PC-3 (cell line): ENCODE measurements at regions not wholly inside any gene's neighbourhood (a gene's known extent, or its start where the extent isn't known, plus 50 kb on each side); places are given as distances from the start of the nearest gene placed in this dataset.

ENCODE experiments used
- ATAC-seq: fragments of 200-7000 bp; cut with Tn5 transposase; 2 replicates; pipeline ENCODE4 v1.9.1; 2020; ENCODE audit warnings: mild to moderate bottlenecking, moderate library complexity
- BruUV-seq: library from RNA; stranded (reverse); fragments of 400-500 nt; replicated peaks from 2 replicates; lab custom pipeline; 2021; lab: Mats Ljungman, UMichigan
- CTCF ChIA-PET: fragments of 300-600 bp; sonication (Branson Sonifier 250); formaldehyde crosslinking; loops from one replicate; lab custom pipeline; 2022; ENCODE audit warnings: antibody characterized with exemption; lab: Charles Lee
- POLR2A ChIA-PET: fragments of 300-600 bp; sonication (Branson Sonifier 250); formaldehyde crosslinking; loops from one replicate; lab custom pipeline; 2022; ENCODE audit warnings: antibody characterized with exemption; ENCODE audit not compliant: unreplicated experiment; lab: Charles Lee
- DNase-seq: peaks from one replicate; pipeline ENCODE4 v3.0.0-alpha.2; 2015
- H2AFZ ChIP-seq: fragments of 300-600 bp; sonication (generic); 2 replicates; pipeline ENCODE4 v1.6.0; 2016; ENCODE audit warnings: antibody characterized with exemption, low read length
- H3F3A ChIP-seq: fragments of 300-600 bp; sonication (generic); one replicate; pipeline ENCODE4 v1.6.0; 2017; ENCODE audit warnings: antibody characterized with exemption, low read length, control low read depth, mild to moderate bottlenecking; ENCODE audit not compliant: unreplicated experiment
- H3K27ac ChIP-seq: fragments of 300-600 bp; sonication (generic); 2 replicates; pipeline ENCODE4 v1.5.1; 2016; ENCODE audit warnings: mild to moderate bottlenecking, low read length
- H3K27me3 ChIP-seq: fragments of 300-600 bp; sonication (generic); 2 replicates; pipeline ENCODE4 v1.6.1; 2016; ENCODE audit warnings: low read length, mixed read lengths
- H3K36me3 ChIP-seq: fragments of 300-600 bp; sonication (generic); 2 replicates; pipeline ENCODE4 v1.6.1; 2016; ENCODE audit warnings: low read depth, mixed run types, low read length, mixed read lengths
- H3K4me1 ChIP-seq: fragments of 300-600 bp; sonication (generic); 2 replicates; pipeline ENCODE4 v1.5.1; 2016; ENCODE audit warnings: low read length; ENCODE audit not compliant: insufficient read depth
- H3K4me2 ChIP-seq: fragments of 300-600 bp; sonication (generic); 2 replicates; pipeline ENCODE4 v1.6.0; 2016; ENCODE audit warnings: low read length
- H3K4me3 ChIP-seq: fragments of 300-600 bp; sonication (generic); 2 replicates; pipeline ENCODE4 v1.5.1; 2016; ENCODE audit warnings: mild to moderate bottlenecking, low read length, mixed read lengths
- H3K79me2 ChIP-seq: fragments of 300-600 bp; sonication (generic); 2 replicates; pipeline ENCODE4 v1.6.1; 2017; ENCODE audit warnings: low read length, mixed read lengths
- H3K9ac ChIP-seq: fragments of 300-600 bp; sonication (generic); 2 replicates; pipeline ENCODE4 v1.6.0; 2016; ENCODE audit warnings: mild to moderate bottlenecking, low read length
- H3K9me2 ChIP-seq: fragments of 300-600 bp; sonication (generic); replicated peaks from 2 replicates; pipeline ENCODE4 v1.6.1; 2016; ENCODE audit warnings: mixed run types, low read length, mixed read lengths
- H3K9me3 ChIP-seq: fragments of 300-600 bp; sonication (generic); 2 replicates; pipeline ENCODE4 v1.6.1; 2016; ENCODE audit warnings: low read length, mixed read lengths
- H4K20me1 ChIP-seq: fragments of 300-600 bp; sonication (generic); 2 replicates; pipeline ENCODE4 v1.6.1; 2016; ENCODE audit warnings: low read length, mixed read lengths
- CTCF ChIP-seq: fragments of 300-600 bp; sonication (generic); conservative IDR thresholded peaks from 2 replicates; pipeline ENCODE4 v1.5.1; 2017; ENCODE audit warnings: antibody characterized with exemption, low read depth, mild to moderate bottlenecking, low read length
- EZH2 ChIP-seq: fragments of 300-600 bp; sonication (generic); IDR thresholded peaks from one replicate; pipeline ENCODE4 v1.6.1; 2017; ENCODE audit warnings: antibody characterized with exemption, mild to moderate bottlenecking, low read length; ENCODE audit not compliant: unreplicated experiment
- EZH2phosphoT487 ChIP-seq: fragments of 300-600 bp; sonication (generic); IDR thresholded peaks from 2 replicates; pipeline ENCODE4 v1.6.1; 2018; ENCODE audit warnings: mild to moderate bottlenecking, antibody characterized with exemption, low read length, borderline replicate concordance
- intact Hi-C: fragments of 100-400 bp; cut with micrococcal nuclease; formaldehyde crosslinking; loops from 2 replicates; pipeline ENCODE4 v1.9.0; 2023

- H3K9ac ChIP-seq: no peak overlapping the region
- no peaks in the 10 kb centered on the region for H3K27me3 ChIP-seq
- no peaks in the 10 kb centered on the region for H3K79me2 ChIP-seq
- H3F3A ChIP-seq: no peaks in the 10 kb centered on the region
- H3K9me3 ChIP-seq: no peaks in the 10 kb centered on the region
- no peak overlapping the region for H3K27ac ChIP-seq
- no peaks in the 10 kb centered on the region for H4K20me1 ChIP-seq
- no peak for ATAC-seq
- no peaks in the 10 kb centered on the region for H3K9me2 ChIP-seq
- H2AFZ ChIP-seq: no peak overlapping the region
- TF ChIP-seq EZH2phosphoT487 (no peak), EZH2 (no peak), CTCF (no peak)
- BruUV-seq: no TSS peak
- no peaks in the 10 kb centered on the region for H3K36me3 ChIP-seq
- CTCF ChIA-PET: no interaction called here
- intact Hi-C loops: no loop called here
- no peak overlapping the region for H3K4me3 ChIP-seq
- DNase-seq: no peak
- no peaks in the 10 kb centered on the region for H3K4me1 ChIP-seq
- POLR2A ChIA-PET: no interaction called here
- no peak overlapping the region for H3K4me2 ChIP-seq
Measured at GRCh38 chr6:27174958-27175357, 72.5 kb upstream of the PRSS16 start.

GRCh38 chr6:27176096-27176495 is 71.4 kb upstream of the PRSS16 start:
- intact Hi-C loops: loop anchor here (2.0 kb wide), 1 partner anchor 727 kb away; no protein-coding TSS in a partner anchor
- Histone ChIP-seq H3K9me3 (no peaks in the 10 kb centered on the region), H2AFZ (no peak overlapping the region), H3K9ac (no peak overlapping the region), H3K4me1 (no peaks in the 10 kb centered on the region), H3K79me2 (no peaks in the 10 kb centered on the region), H3K9me2 (no peaks in the 10 kb centered on the region), H3K27ac (no peak overlapping the region), H3K36me3 (no peaks in the 10 kb centered on the region), H4K20me1 (no peaks in the 10 kb centered on the region), H3K4me3 (peak overlapping the region; percentile 99; the same call in 1 of the 2 replicates), H3K4me2 (peak overlapping the region; percentile 66), H3K27me3 (no peaks in the 10 kb centered on the region), H3F3A (no peaks in the 10 kb centered on the region)
- ATAC-seq (no peak), DNase-seq (no peak)
- no TSS peak for BruUV-seq
- ChIA-PET POLR2A (no interaction called here), CTCF (no interaction called here)
- no peak for TF ChIP-seq CTCF
